Suprapubic skin (tissue), 4 donors: ENCODE measurements at regions not wholly inside any gene's neighbourhood (a gene's known extent, or its start where the extent isn't known, plus 50 kb on each side); places are given as distances from the start of the nearest gene placed in this dataset.
"Not testable (repeated sequence)": the region's sequence is repeated elsewhere in the genome, so short reads cannot be mapped to it uniquely, and the experiment has no call there.

Experiments
- DNase-seq, 2 donors: peaks; one replicate each; pipeline ENCODE4 v3.0.0-alpha.2; 2019; ENCODE audit warnings: low spot score in 2 of 2
- H3K27ac ChIP-seq: fragments of 200-600 bp; sonication (generic); one replicate; pipeline ENCODE4 v1.5.1; 2019
- H3K27me3 ChIP-seq: fragments of 200-600 bp; sonication (generic); one replicate; pipeline ENCODE4 v1.5.1; 2019
- H3K36me3 ChIP-seq: fragments of 200-600 bp; sonication (generic); one replicate; pipeline ENCODE4 v1.5.1; 2019
- H3K4me1 ChIP-seq: fragments of 200-600 bp; sonication (generic); one replicate; pipeline ENCODE4 v1.5.1; 2019
- H3K4me3 ChIP-seq: fragments of 200-600 bp; sonication (generic); one replicate; pipeline ENCODE4 v1.5.1; 2019; ENCODE audit warnings: mild to moderate bottlenecking
- H3K9me3 ChIP-seq: fragments of 200-600 bp; sonication (generic); one replicate; pipeline ENCODE4 v1.5.1; 2019
- EP300 ChIP-seq: sonication (generic); formaldehyde crosslinking; IDR thresholded peaks from one replicate; pipeline ENCODE4 v1.6.1; 2017; ENCODE audit warnings: antibody characterized with exemption
- POLR2A ChIP-seq, 2 donors: fragments of 450-650 bp; IDR thresholded peaks; one replicate each; pipeline ENCODE4 v1.6.1; 2017; ENCODE audit warnings: antibody characterized with exemption in 2 of 2, mild to moderate bottlenecking in 2 of 2, moderate library complexity in 2 of 2
- POLR2AphosphoS5 ChIP-seq, 3 donors: sonication (generic); formaldehyde crosslinking; IDR thresholded peaks; one replicate each; pipeline ENCODE4 v1.6.1; 2017; ENCODE audit warnings: antibody characterized with exemption in 3 of 3
- WGBS: methylation state at CpG from one replicate; pipeline ENCODE4 v1.1.5; 2018; 5-methylcytosine and 5-hydroxymethylcytosine counted together
- TF ChIP-seq, protein P1 (sequence below), 2 donors: fragments of 200-600 bp in 1 of 2; fragments of 450-650 bp in 1 of 2; sonication (generic) in 1 of 2; IDR thresholded peaks; one replicate each; pipeline ENCODE4 v1.5.1; 2016 to 2019; ENCODE audit warnings: antibody characterized with exemption in 2 of 2, mild to moderate bottlenecking in 1 of 2, moderate library complexity in 1 of 2

DNA sequence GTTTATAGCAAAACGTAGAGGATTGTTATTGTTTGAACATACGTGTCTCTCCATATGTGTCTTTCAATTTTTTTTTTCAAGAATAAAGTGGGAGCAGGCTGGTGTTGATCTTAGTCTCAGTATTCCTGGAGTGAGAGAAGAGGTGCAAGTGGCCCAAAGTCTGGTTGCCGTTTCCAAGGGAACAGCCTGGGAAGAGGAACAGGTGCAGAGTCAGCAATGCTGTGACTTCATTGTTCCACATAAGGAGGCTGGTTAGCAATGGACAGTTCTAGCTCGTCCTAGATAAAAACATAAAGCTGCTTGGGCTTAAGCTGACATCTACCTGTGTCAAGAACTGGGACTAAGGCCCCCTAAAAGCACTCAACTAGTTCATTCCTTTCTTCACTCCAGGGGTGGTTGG, 626.6 kb upstream of the TPK1 start:
- Histone ChIP-seq H3K4me1 (no peaks in the 10 kb centered on the region), H3K36me3 (no peaks in the 10 kb centered on the region), H3K27ac (no peak overlapping the region), H3K9me3 (no peaks in the 10 kb centered on the region), H3K4me3 (no peak overlapping the region), H3K27me3 (no peaks in the 10 kb centered on the region)
- DNase-seq = no peak
- no peak for TF ChIP-seq POLR2A (IDR thresholded peaks at IDR 0.05)
- TF ChIP-seq POLR2AphosphoS5 (IDR thresholded peaks at IDR 0.05) = no peak
- no peak for TF ChIP-seq EP300
- TF ChIP-seq, protein P1, sequence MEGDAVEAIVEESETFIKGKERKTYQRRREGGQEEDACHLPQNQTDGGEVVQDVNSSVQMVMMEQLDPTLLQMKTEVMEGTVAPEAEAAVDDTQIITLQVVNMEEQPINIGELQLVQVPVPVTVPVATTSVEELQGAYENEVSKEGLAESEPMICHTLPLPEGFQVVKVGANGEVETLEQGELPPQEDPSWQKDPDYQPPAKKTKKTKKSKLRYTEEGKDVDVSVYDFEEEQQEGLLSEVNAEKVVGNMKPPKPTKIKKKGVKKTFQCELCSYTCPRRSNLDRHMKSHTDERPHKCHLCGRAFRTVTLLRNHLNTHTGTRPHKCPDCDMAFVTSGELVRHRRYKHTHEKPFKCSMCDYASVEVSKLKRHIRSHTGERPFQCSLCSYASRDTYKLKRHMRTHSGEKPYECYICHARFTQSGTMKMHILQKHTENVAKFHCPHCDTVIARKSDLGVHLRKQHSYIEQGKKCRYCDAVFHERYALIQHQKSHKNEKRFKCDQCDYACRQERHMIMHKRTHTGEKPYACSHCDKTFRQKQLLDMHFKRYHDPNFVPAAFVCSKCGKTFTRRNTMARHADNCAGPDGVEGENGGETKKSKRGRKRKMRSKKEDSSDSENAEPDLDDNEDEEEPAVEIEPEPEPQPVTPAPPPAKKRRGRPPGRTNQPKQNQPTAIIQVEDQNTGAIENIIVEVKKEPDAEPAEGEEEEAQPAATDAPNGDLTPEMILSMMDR (IDR thresholded peaks at IDR 0.05) = no peak
- 87% methylated on average over 4 of the region's 4 CpGs for WGBS

DNA sequence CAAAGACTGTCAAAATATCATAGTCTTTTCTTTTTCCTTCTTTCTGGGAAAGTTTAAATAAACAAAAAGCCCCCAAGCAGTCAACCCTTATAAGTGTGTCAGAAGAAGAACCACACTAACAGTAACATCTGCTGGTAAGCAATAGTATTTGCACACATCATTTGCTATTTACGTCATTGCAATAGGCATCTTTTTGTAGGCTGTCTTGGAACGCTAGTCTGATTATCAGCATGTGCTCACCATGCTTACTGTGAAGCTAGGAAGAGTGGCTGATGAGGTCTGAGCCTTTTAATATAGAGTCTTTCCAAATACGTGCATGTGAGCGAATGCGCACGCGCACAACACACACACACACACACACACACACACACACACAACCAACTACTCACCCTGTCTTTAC, 599.0 kb upstream of the TPK1 start:
- no peaks in the 10 kb centered on the region for H3K4me1 ChIP-seq
- no peak overlapping the region for H3K27ac ChIP-seq
- H3K27me3 ChIP-seq = no peaks in the 10 kb centered on the region
- H3K4me3 ChIP-seq = no peak overlapping the region
- TF ChIP-seq POLR2AphosphoS5 (IDR thresholded peaks at IDR 0.05) = no peak
- no peak for TF ChIP-seq POLR2A (IDR thresholded peaks at IDR 0.05)
- no peak for TF ChIP-seq EP300
- TF ChIP-seq, protein P1 (IDR thresholded peaks at IDR 0.05) = no peak
- no peak for DNase-seq
- WGBS = 70% methylated on average over 7 of the region's 7 CpGs
- H3K9me3 ChIP-seq = peaks cover 4% of the 10 kb centered on the region
- no peaks in the 10 kb centered on the region for H3K36me3 ChIP-seq

DNA sequence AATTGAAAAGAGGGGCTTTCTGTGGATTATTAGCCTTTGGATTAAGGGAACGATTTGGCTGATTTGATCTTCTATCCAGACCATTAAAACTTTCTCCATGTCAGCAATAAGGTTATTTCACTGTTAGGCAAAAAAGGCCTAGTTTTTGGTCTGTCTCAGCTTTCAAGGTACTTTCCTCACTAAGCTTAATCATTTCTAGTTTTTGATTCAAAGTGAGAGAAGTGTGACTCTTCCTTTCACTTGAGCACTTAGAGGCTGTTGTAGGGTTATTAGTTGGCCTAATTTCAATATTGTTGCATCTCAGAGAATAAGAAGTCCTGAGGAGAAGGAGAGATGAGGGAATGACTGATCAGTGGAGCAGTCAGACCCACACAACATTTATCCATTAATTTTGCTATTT, 596.0 kb upstream of the TPK1 start:
- peaks cover 4% of the 10 kb centered on the region for H3K9me3 ChIP-seq
- no peak overlapping the region for H3K27ac ChIP-seq
- TF ChIP-seq POLR2A (IDR thresholded peaks at IDR 0.05) = no peak
- no peak for TF ChIP-seq POLR2AphosphoS5 (IDR thresholded peaks at IDR 0.05)
- TF ChIP-seq, protein P1 (IDR thresholded peaks at IDR 0.05) = no peak
- no peak for TF ChIP-seq EP300
- 85% methylated on average over 1 of the region's 1 CpG for WGBS
- H3K27me3 ChIP-seq = no peaks in the 10 kb centered on the region
- H3K36me3 ChIP-seq = no peaks in the 10 kb centered on the region
- no peaks in the 10 kb centered on the region for H3K4me1 ChIP-seq
- no peak overlapping the region for H3K4me3 ChIP-seq
- no peak for DNase-seq

DNA sequence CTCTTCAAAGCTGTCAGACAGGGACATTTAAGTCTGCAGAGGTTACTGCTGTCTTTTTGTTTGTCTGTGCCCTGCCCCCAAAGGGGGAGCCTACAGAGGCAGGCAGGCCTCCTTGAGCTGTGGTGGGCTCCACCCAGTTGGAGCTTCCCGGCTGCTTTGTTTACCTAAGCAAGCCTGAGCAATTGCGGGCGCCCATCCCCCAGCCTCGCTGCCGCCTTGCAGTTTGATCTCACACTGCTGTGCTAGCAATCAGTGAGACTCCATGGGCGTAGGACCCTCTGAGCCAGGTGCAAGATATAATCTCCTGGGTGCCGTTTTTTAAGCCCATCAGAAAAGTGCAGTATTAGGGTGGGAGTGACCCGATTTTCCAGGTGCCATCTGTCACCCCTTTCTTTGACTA, 582.6 kb upstream of the TPK1 start:
- not testable (repeated sequence) for H3K27me3 ChIP-seq, H3K27ac ChIP-seq, H3K4me3 ChIP-seq, H3K9me3 ChIP-seq, H3K4me1 ChIP-seq, DNase-seq, H3K36me3 ChIP-seq
- 100% methylated on average over 1 of the region's 8 CpGs for WGBS

DNA sequence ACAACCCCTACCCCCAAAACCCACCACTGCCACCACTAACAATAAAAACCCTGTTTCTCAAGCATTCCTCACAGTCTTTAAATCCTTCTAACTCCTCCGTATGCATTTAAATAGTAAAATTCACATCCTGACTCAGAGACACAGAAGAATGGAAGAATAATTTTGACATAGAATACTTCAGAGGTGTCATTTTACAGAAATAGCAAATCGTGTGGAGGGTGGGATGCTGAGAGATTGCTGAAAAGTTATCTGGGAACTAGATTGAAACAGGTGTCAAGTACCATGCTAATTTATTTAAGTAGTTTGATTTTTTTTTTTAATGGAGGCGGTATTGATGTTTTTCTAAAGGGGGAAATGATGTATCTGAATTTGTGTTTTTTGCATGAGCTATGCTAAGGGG, 575.2 kb upstream of the TPK1 start:
- no peaks in the 10 kb centered on the region for H3K4me1 ChIP-seq
- WGBS = 63% methylated on average over 3 of the region's 3 CpGs
- no peaks in the 10 kb centered on the region for H3K9me3 ChIP-seq

DNA sequence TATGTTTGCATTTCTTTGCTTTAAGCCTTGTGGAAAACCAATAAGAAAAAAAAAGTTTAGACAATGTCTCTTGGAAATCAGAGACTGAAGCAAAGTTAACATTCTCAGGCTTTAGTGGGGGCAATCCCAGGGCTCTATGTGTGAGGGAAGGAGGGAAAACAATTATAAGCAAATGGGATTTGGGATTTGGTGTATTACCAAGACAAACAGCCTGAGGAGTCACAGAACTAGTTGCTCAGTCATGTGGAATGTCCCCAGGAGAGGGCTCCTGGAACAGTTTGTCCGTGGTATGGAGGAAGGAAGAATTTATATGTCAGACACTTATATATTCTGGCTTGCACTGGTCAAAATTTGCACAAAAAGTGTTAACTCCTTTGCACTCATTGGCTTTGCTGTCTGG, 562.9 kb upstream of the TPK1 start:
- 33% methylated on average over 1 of the region's 1 CpG for WGBS
- no peak overlapping the region for H3K4me3 ChIP-seq

More for the DNA sequence above, 575.2 kb upstream of the TPK1 start:
- H3K27ac ChIP-seq = no peak overlapping the region
- no peaks in the 10 kb centered on the region for H3K27me3 ChIP-seq
- no peak for DNase-seq
- H3K36me3 ChIP-seq = no peaks in the 10 kb centered on the region
- TF ChIP-seq POLR2AphosphoS5 (IDR thresholded peaks at IDR 0.05) (no peak), POLR2A (IDR thresholded peaks at IDR 0.05) (no peak), EP300 (no peak)
- TF ChIP-seq, protein P1 (IDR thresholded peaks at IDR 0.05) = no peak
- H3K4me3 ChIP-seq = no peak overlapping the region

More for the DNA sequence above, 562.9 kb upstream of the TPK1 start:
- peaks cover 5% of the 10 kb centered on the region for H3K9me3 ChIP-seq
- H3K4me1 ChIP-seq = no peaks in the 10 kb centered on the region
- no peak overlapping the region for H3K27ac ChIP-seq
- H3K27me3 ChIP-seq = no peaks in the 10 kb centered on the region
- no peak for DNase-seq
- no peak for TF ChIP-seq POLR2AphosphoS5 (IDR thresholded peaks at IDR 0.05)
- no peak for TF ChIP-seq EP300
- TF ChIP-seq, protein P1 (IDR thresholded peaks at IDR 0.05) = no peak
- no peak for TF ChIP-seq POLR2A (IDR thresholded peaks at IDR 0.05)
- no peaks in the 10 kb centered on the region for H3K36me3 ChIP-seq
